ENCODE measurements at regions not wholly inside any gene's neighbourhood (a gene's known extent, or its start where the extent isn't known, plus 50 kb on each side); places are given as distances from the start of the nearest gene placed in this dataset.

- in situ Hi-C loops (cut with MboI), result no loop called here
- 59% methylated on average over 3 of the region's 3 CpGs for WGBS (ENCODE audit: insufficient coverage, insufficient replicate concordance, low lambda C conversion rate, missing lambda C conversion rate)
- RAD21 ChIA-PET (ENCODE audit: unreplicated experiment), result interaction anchor here (0.5 to 1.8 kb wide), 9 partner anchors 10 to 1014 kb away, joined by 3 to 6 read pairs (median 3); no protein-coding TSS in a partner anchor
Observed at GRCh38 chr2:47303341-47304148, 65.6 kb upstream of the EPCAM start.

More at GRCh38 chr2:47303341-47304148, 65.6 kb upstream of the EPCAM start:
- ATAC-seq, result no peak
- ChIA-PET POLR2A (interaction anchor here (0.6 to 2.1 kb wide), 5 partner anchors 31 to 1732 kb away, joined by 3 to 5 read pairs (median 4); no protein-coding TSS in a partner anchor), CTCF (interaction anchor here (0.9 to 3.0 kb wide), 8 partner anchors 9 to 320 kb away, joined by 3 to 17 read pairs (median 5); no protein-coding TSS in a partner anchor), SMC1A (ENCODE audit: uncharacterized antibody, unreplicated experiment) (interaction anchor here (0.7 to 6.9 kb wide), 14 partner anchors 7 to 361 kb away, joined by 3 to 145 read pairs (median 5); no protein-coding TSS in a partner anchor)
- no peak overlapping the region for H3K9ac ChIP-seq (ENCODE audit: control insufficient read depth, insufficient read depth, low read length)
- no peak for TF ChIP-seq KAT2A (conservative IDR thresholded peaks at IDR 0.05; ENCODE audit: control insufficient read depth, low read depth, low read length)
- TF ChIP-seq LARP7 (IDR thresholded peaks at IDR 0.05), result no peak
- no peak for TF ChIP-seq PBX3 (IDR thresholded peaks at IDR 0.05; ENCODE audit: insufficient replicate concordance, low read depth, low read length)
- no peak for TF ChIP-seq CUX1 (IDR thresholded peaks at IDR 0.05; ENCODE audit: insufficient replicate concordance, low read depth, low read length)
- TF ChIP-seq EGR1 (IDR thresholded peaks at IDR 0.05; ENCODE audit: borderline replicate concordance in 1 of 2, low read depth in 2 of 2, low read length in 2 of 2), result no peak
- no peak for TF ChIP-seq JUND (IDR thresholded peaks at IDR 0.05; ENCODE audit: low read depth, low read length)
- no peak for TF ChIP-seq YY1 (IDR thresholded peaks at IDR 0.05; ENCODE audit: low read depth, low read length)
- TF ChIP-seq ATF7 (IDR thresholded peaks at IDR 0.05; ENCODE audit: low read depth), result no peak
- TF ChIP-seq CBX3 (IDR thresholded peaks at IDR 0.05; ENCODE audit: borderline replicate concordance, low read depth), result no peak
- TF ChIP-seq ZZZ3 (IDR thresholded peaks at IDR 0.05; ENCODE audit: control insufficient read depth, insufficient read length, low read depth), result no peak
- no peak overlapping the region for H3K27ac ChIP-seq (ENCODE audit: control insufficient read depth, insufficient read depth)
- H4K20me1 ChIP-seq (ENCODE audit: control insufficient read depth, insufficient read depth), result no peaks in the 10 kb centered on the region
- intact Hi-C loops (cut with micrococcal nuclease; ENCODE audit: unreplicated experiment), result no loop called here
- no peak overlapping the region for H3K4me2 ChIP-seq (ENCODE audit: control insufficient read depth, insufficient read depth)
- DNase-seq (ENCODE audit: low read depth, low spot score), result no peak
- H3K4me1 ChIP-seq (ENCODE audit: control insufficient read depth, insufficient read depth, low read length), result peaks cover 35% of the 10 kb centered on the region
- no peaks in the 10 kb centered on the region for H3K79me2 ChIP-seq (ENCODE audit: control insufficient read depth, insufficient read depth, low read length)
- H3K4me3 ChIP-seq, result no peak overlapping the region
- no peak for FAIRE-seq
- peak overlapping the region; percentile 30 for H2AFZ ChIP-seq (ENCODE audit: control insufficient read depth, low read depth, low read length)
- no peaks in the 10 kb centered on the region for H3K36me3 ChIP-seq (ENCODE audit: control insufficient read depth in 2 of 2, insufficient read depth in 2 of 2, low read length in 1 of 2)
- no peaks in the 10 kb centered on the region for H3K9me3 ChIP-seq (replicated peaks; ENCODE audit: control insufficient read depth, insufficient read depth, low read length)
- no TSS peak for BruUV-seq (replicated peaks)
- H3K27me3 ChIP-seq (replicated peaks in 1 of 2; ENCODE audit: control insufficient read depth in 2 of 2, insufficient read depth in 2 of 2, low read length in 1 of 2), result no peaks in the 10 kb centered on the region

All from GM12878 (cell line).